HG03439 (cell line): ENCODE measurements at regions not wholly inside any gene's neighbourhood (a gene's known extent, or its start where the extent isn't known, plus 50 kb on each side); places are given as distances from the start of the nearest gene placed in this dataset.
A peak's percentile ranks its signal among the peaks of the same experiment; 100 is the strongest.

Experiments used
- ATAC-seq: cut with Tn5 transposase; IDR thresholded peaks from one replicate; pipeline ENCODE4 v1.9.1; 2021; ENCODE audit warnings: mild to moderate bottlenecking, moderate library complexity; ENCODE audit not compliant: unreplicated experiment

- ATAC-seq = no peak
Observed at GRCh38 chr15:38646716-38647115, 82.1 kb upstream of the RASGRP1 start.

GRCh38 chr15:38647683-38648082 lies 83.1 kb upstream of the RASGRP1 start:
- ATAC-seq = no peak

- ATAC-seq = no peak
Observed at GRCh38 chr15:38648121-38648843, 83.7 kb upstream of the RASGRP1 start.

GRCh38 chr15:38650384-38650783 lies 85.8 kb upstream of the RASGRP1 start:
- no peak for ATAC-seq

- no peak for ATAC-seq
Observed at GRCh38 chr15:38650936-38651327, 86.3 kb upstream of the RASGRP1 start.

- ATAC-seq = no peak
Observed at GRCh38 chr15:38651328-38652038, 86.9 kb upstream of the RASGRP1 start.

- ATAC-seq = no peak
Observed at GRCh38 chr15:38652183-38652794, 87.7 kb upstream of the RASGRP1 start.

GRCh38 chr15:38652998-38653397 lies 88.4 kb upstream of the RASGRP1 start:
- no peak for ATAC-seq

GRCh38 chr15:38658431-38658830 lies 93.8 kb upstream of the RASGRP1 start:
- ATAC-seq = no peak

GRCh38 chr15:38660738-38661137 lies 96.1 kb upstream of the RASGRP1 start:
- ATAC-seq = no peak

GRCh38 chr15:38662033-38662802 lies 97.6 kb upstream of the RASGRP1 start:
- no peak for ATAC-seq

- ATAC-seq = no peak
Observed at GRCh38 chr15:38662805-38663204, 98.2 kb upstream of the RASGRP1 start.

GRCh38 chr15:38665586-38666305 lies 101.1 kb upstream of the RASGRP1 start:
- no peak for ATAC-seq

- no peak for ATAC-seq
Observed at GRCh38 chr15:38666865-38667510, 102.4 kb upstream of the RASGRP1 start.

GRCh38 chr15:38667890-38668850 lies 103.6 kb upstream of the RASGRP1 start:
- no peak for ATAC-seq

GRCh38 chr15:38668898-38669391 lies 104.3 kb upstream of the RASGRP1 start:
- ATAC-seq = no peak

GRCh38 chr15:38670128-38671005 lies 105.8 kb upstream of the RASGRP1 start:
- peak; percentile 41 for ATAC-seq

- no peak for ATAC-seq
Observed at GRCh38 chr15:38671006-38671387, 106.4 kb upstream of the RASGRP1 start.
